Upper lobe of left lung (tissue), 6 donors: ENCODE measurements at regions not wholly inside any gene's neighbourhood (a gene's known extent, or its start where the extent isn't known, plus 50 kb on each side); places are given as distances from the start of the nearest gene placed in this dataset.

Source experiments
- ATAC-seq, 2 donors: fragments of 200-7000 bp; cut with Tn5 transposase; one replicate each; pipeline ENCODE4 v1.9.1; 2022; ENCODE audit warnings: mild to moderate bottlenecking in 2 of 2, moderate library complexity in 2 of 2; ENCODE audit not compliant: low FRiP score in 2 of 2
- DNase-seq, 2 donors: peaks; one replicate each; pipeline ENCODE4 v3.0.0-alpha.2; 2019 to 2020
- H3K27ac ChIP-seq, 4 donors: fragments of 200-600 bp; sonication (generic); one replicate each; pipeline ENCODE4 v1.5.1; 2016 to 2019
- H3K27me3 ChIP-seq, 4 donors: fragments of 200-600 bp; sonication (generic); one replicate each; pipeline ENCODE4 v1.5.1; 2017 to 2019
- H3K36me3 ChIP-seq, 4 donors: fragments of 200-600 bp; sonication (generic); one replicate each; pipeline ENCODE4 v1.5.1; 2016 to 2019
- H3K4me1 ChIP-seq, 4 donors: fragments of 200-600 bp; sonication (generic); one replicate each; pipeline ENCODE4 v1.5.1; 2018 to 2019
- H3K4me3 ChIP-seq, 4 donors: fragments of 200-600 bp; sonication (generic); one replicate each; pipeline ENCODE4 v1.5.1; 2017 to 2019; ENCODE audit warnings: mild to moderate bottlenecking in 2 of 4, moderate library complexity in 1 of 4
- H3K9me3 ChIP-seq, 4 donors: fragments of 200-600 bp; sonication (generic); one replicate each; pipeline ENCODE4 v1.5.1; 2018 to 2019
- CTCF ChIP-seq, 6 experiments: fragments of 450-650 bp in 4 of 6; fragments of 200-600 bp in 2 of 6; sonication (generic) in 2 of 6; IDR thresholded peaks; one replicate each; pipeline ENCODE4 v1.5.1; 2016 to 2019; ENCODE audit warnings: antibody characterized with exemption in 6 of 6
- EP300 ChIP-seq, 4 donors: sonication (generic); formaldehyde crosslinking; IDR thresholded peaks; one replicate each; pipeline ENCODE4 v1.5.1; 2017; ENCODE audit warnings: antibody characterized with exemption in 4 of 4, control low read depth in 2 of 4
- POLR2A ChIP-seq, 4 donors: fragments of 450-650 bp; IDR thresholded peaks; one replicate each; pipeline ENCODE4 v1.5.1; 2016 to 2017; ENCODE audit warnings: antibody characterized with exemption in 4 of 4, mild to moderate bottlenecking in 2 of 4
- POLR2AphosphoS5 ChIP-seq, 2 donors: sonication (generic); formaldehyde crosslinking; IDR thresholded peaks; one replicate each; pipeline ENCODE4 v1.5.1; 2017; ENCODE audit warnings: antibody characterized with exemption in 2 of 2
- WGBS, 2 donors: methylation state at CpG; one replicate each; pipeline ENCODE4 v1.1.5; 2017 to 2018; 5-methylcytosine and 5-hydroxymethylcytosine counted together
- donor health status: DM: no; HTN: no; CAD: no; lungs with moderate emphysema.
- donor health status: DM: no; HTN: yes; CAD: no; lungs with severe emphysema.

GRCh38 chr17:14854691-14855090 is 410.4 kb downstream of the PMP22 start:
- H3K27me3 ChIP-seq = no peaks in the 10 kb centered on the region
- no peak overlapping the region for H3K4me3 ChIP-seq
- DNase-seq = no peak
- TF ChIP-seq POLR2A (IDR thresholded peaks at IDR 0.05) = no peak
- no peak for TF ChIP-seq CTCF (IDR thresholded peaks at IDR 0.05)
- no peak for TF ChIP-seq EP300 (IDR thresholded peaks at IDR 0.05)
- no peak for ATAC-seq
- H3K9me3 ChIP-seq = no peaks in the 10 kb centered on the region
- no peaks in the 10 kb centered on the region for H3K4me1 ChIP-seq
- H3K36me3 ChIP-seq = no peaks in the 10 kb centered on the region
- 92 to 93% methylated on average over 4 of the region's 4 CpGs for WGBS, 2 donors
- no peak overlapping the region for H3K27ac ChIP-seq

- no peak overlapping the region for H3K4me3 ChIP-seq
- ATAC-seq (no peak), DNase-seq (no peak)
- no peaks in the 10 kb centered on the region for H3K36me3 ChIP-seq
- H3K27ac ChIP-seq = no peak overlapping the region
- peaks cover 0 to 3% (median 0%) of the 10 kb centered on the region in 4 donors for H3K4me1 ChIP-seq
- H3K27me3 ChIP-seq = no peaks in the 10 kb centered on the region
- no peak for TF ChIP-seq POLR2AphosphoS5 (IDR thresholded peaks at IDR 0.05)
- TF ChIP-seq EP300 (IDR thresholded peaks at IDR 0.05) = no peak
- no peak for TF ChIP-seq CTCF (IDR thresholded peaks at IDR 0.05)
- no peak for TF ChIP-seq POLR2A (IDR thresholded peaks at IDR 0.05)
- 49 to 53% methylated on average over 8 of the region's 8 CpGs for WGBS, 2 donors
- H3K9me3 ChIP-seq = no peaks in the 10 kb centered on the region
Observed at GRCh38 chr17:14845591-14846281, 419.4 kb downstream of the PMP22 start.

- Histone ChIP-seq H3K27ac (no peak overlapping the region), H3K4me3 (no peak overlapping the region), H3K4me1 (peaks cover 0 to 3% (median 0%) of the 10 kb centered on the region in 4 donors), H3K36me3 (no peaks in the 10 kb centered on the region), H3K9me3 (no peaks in the 10 kb centered on the region), H3K27me3 (no peaks in the 10 kb centered on the region)
- no peak for TF ChIP-seq POLR2AphosphoS5 (IDR thresholded peaks at IDR 0.05)
- no peak for TF ChIP-seq EP300 (IDR thresholded peaks at IDR 0.05)
- TF ChIP-seq POLR2A (IDR thresholded peaks at IDR 0.05) = no peak
- no peak for TF ChIP-seq CTCF (IDR thresholded peaks at IDR 0.05)
- WGBS, 2 donors = 82 to 88% methylated on average over 8 of the region's 8 CpGs
- DNase-seq (no peak), ATAC-seq (no peak)
Observed at GRCh38 chr17:14843086-14843795, 421.9 kb downstream of the PMP22 start.

DNA sequence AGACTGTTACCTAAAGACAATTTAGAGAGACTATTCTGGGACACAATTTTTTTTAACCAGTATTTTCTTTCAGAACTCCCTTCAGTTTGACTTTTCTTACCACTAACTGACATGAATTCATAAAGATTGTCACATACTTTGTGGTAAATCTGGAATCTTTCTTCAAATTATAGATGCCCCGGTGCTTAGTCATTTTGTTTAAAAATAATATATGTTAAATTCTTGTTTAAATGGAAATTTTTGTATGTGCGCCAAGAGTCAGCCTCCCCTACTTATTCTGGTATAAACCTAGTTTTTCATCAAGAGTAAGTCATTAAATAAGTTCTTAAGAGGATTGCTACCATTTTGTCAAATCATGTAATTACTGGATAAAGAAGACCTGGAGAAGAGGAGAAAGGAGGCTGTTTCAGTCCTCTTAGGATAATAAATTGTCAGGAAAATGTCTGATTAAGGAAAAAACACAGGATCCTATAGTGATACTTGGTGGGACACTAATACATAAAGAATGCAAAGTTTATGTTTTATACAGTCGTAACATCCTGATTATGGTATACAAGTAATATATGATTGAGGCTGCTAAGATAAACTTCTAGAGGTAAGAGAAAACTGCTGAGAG is 424.4 kb downstream of the PMP22 start:
- H3K4me1 ChIP-seq = no peaks in the 10 kb centered on the region
- DNase-seq (no peak), ATAC-seq (no peak)
- H3K4me3 ChIP-seq = no peak overlapping the region
- H3K9me3 ChIP-seq = no peaks in the 10 kb centered on the region
- WGBS, 2 donors = 86 to 91% methylated on average over 3 of the region's 3 CpGs
- no peaks in the 10 kb centered on the region for H3K36me3 ChIP-seq
- TF ChIP-seq EP300 (IDR thresholded peaks at IDR 0.05) (no peak), CTCF (IDR thresholded peaks at IDR 0.05) (no peak), POLR2AphosphoS5 (IDR thresholded peaks at IDR 0.05) (no peak), POLR2A (IDR thresholded peaks at IDR 0.05) (no peak)
- no peak overlapping the region for H3K27ac ChIP-seq
- H3K27me3 ChIP-seq = no peaks in the 10 kb centered on the region
